ENCODE measurements at regions not wholly inside any gene's neighbourhood (a gene's known extent, or its start where the extent isn't known, plus 50 kb on each side); places are given as distances from the start of the nearest gene placed in this dataset.
"Not testable (repeated sequence)": the region's sequence is repeated elsewhere in the genome, so short reads cannot be mapped to it uniquely, and the experiment has no call there.

GRCh38 chr22:16660570-16660969 is 68.0 kb upstream of the CCT8L2 start:
- DNase-seq (ENCODE audit: low spot score): not testable (repeated sequence)

- DNase-seq (ENCODE audit: low spot score): not testable (repeated sequence)
Measured at GRCh38 chr22:16659273-16659834, 66.7 kb upstream of the CCT8L2 start.

GRCh38 chr22:16658068-16658467 is 65.5 kb upstream of the CCT8L2 start:
- DNase-seq (ENCODE audit: low spot score): no peak

- no peak for DNase-seq (ENCODE audit: low spot score)
Measured at GRCh38 chr22:16654882-16655281, 62.3 kb upstream of the CCT8L2 start.

- DNase-seq (ENCODE audit: low spot score): not testable (repeated sequence)
Measured at GRCh38 chr22:16654336-16654735, 61.7 kb upstream of the CCT8L2 start.

- DNase-seq (ENCODE audit: low spot score): not testable (repeated sequence)
Measured at GRCh38 chr22:16653222-16653621, 60.6 kb upstream of the CCT8L2 start.

- DNase-seq (ENCODE audit: low spot score): no peak
Measured at GRCh38 chr22:16651217-16651616, 58.6 kb upstream of the CCT8L2 start.

All from RKO (cell line).